Stimulated activated CD4-positive, alpha-beta T cell treated with anti-CD3 and anti-CD28 coated beads, TNF-alpha, amount 100 ng/mL, for 24 hours (primary cell): ENCODE measurements at regions not wholly inside any gene's neighbourhood (a gene's known extent, or its start where the extent isn't known, plus 50 kb on each side); places are given as distances from the start of the nearest gene placed in this dataset.

Experiments used
- DNase-seq, 3 experiments: peaks; one replicate each; pipeline ENCODE4 v3.0.0-alpha.2; 2020; ENCODE audit warnings: low read depth in 3 of 3

GRCh38 chr1:204736836-204737235 is 51.3 kb upstream of the LRRN2 start:
- no peak for DNase-seq

GRCh38 chr1:204738506-204738905 is 53.0 kb upstream of the LRRN2 start:
- DNase-seq, result no peak

DNA sequence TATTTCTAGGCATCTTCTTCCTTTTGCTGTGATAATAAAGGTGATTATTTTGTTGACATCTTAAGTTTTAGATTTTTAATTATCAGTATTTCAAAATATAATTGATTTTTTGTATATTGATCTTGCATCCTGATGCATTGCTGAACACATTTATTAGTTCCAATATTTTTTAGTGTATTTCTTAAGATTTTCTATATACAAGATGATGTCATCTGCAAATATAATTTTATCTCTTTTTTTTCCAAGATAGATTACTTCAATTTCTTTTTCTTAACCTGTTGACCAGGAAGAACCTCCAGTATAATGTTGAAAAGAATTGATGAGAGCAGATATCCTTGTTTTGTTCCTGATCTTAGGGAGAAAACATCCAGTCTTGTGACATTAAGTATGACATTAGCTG is 54.8 kb upstream of the LRRN2 start:
- DNase-seq, result no peak

GRCh38 chr1:204741440-204741839 is 55.9 kb upstream of the LRRN2 start:
- no peak for DNase-seq

GRCh38 chr1:204742676-204743251 is 57.2 kb upstream of the LRRN2 start:
- no peak for DNase-seq

DNA sequence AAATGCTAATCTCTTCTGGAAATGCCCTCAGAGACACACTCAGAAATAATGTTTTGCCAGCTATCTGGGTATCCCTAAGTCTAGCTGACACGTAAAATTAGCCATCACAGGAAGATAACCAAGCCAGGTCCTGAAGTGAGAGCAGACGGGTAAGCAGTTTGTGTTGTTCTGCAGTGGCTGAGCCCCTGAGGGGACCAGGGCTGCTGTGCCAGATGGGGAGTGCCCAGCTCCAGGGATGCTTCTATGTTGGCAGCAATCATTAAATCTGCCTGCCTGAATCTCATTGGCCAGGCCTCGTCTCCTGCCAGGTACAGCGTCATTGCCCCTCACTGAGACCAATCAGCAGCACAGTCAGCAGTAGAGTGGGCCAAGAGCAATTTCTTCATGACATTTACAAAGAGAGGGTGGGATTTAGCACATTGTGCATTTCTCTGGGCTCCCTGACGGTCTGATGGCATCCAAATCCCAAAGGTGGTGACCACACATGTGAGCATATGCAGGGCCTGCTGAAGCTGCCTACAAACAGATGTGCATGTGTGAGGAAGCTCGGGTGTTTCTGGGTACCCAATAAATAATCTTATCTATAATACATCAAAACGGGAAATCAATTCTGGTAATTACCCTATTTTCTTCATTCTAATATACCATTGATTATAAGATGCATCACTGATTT is 58.7 kb upstream of the LRRN2 start:
- DNase-seq, result no peak

- DNase-seq, result peak; percentile 15 to 25 (median 19)
These were observed 61.4 kb upstream of the LRRN2 start for GRCh38 chr1:204746838-204747442.

DNA sequence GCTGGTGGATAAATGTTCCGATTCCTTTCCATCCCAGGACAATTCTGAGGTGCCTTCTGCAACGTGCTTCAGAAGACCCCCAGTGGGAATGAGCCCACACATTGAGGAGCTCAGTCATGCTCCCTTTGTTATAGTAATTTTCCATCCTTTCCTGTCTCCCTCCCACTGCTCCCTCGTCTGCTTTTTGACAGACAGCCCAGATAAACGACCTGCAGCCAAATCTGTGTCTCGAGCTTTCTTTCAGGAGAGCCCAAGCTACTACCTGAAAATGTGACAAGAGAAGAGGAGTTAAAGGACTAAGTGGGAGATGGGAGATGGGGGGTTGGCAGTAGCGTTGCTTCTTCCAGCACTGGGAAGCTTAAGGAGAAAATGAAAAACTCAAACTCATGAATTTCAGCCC is 65.9 kb upstream of the LRRN2 start:
- no peak for DNase-seq

GRCh38 chr1:204751883-204752687 is 66.5 kb upstream of the LRRN2 start:
- no peak for DNase-seq

DNA sequence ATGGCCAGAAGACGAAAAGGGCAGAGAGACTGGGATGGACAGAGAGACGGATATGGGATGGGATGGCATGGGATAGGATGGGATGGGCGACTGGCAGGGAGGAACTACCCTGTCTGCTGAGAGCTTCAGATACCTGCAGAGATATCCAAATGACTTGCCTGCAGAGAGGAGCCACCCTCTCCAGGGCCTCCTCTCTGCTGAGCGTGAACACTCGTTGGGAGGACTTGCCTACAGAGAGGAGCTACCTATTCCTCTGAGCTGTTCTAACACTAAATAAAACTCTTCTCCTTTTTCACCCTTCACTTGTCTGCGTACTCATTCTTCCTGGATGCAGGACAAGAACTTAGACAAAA is 67.1 kb upstream of the LRRN2 start:
- DNase-seq, result no peak

- no peak for DNase-seq
These were observed 69.3 kb upstream of the LRRN2 start for GRCh38 chr1:204754821-204755220.

DNA sequence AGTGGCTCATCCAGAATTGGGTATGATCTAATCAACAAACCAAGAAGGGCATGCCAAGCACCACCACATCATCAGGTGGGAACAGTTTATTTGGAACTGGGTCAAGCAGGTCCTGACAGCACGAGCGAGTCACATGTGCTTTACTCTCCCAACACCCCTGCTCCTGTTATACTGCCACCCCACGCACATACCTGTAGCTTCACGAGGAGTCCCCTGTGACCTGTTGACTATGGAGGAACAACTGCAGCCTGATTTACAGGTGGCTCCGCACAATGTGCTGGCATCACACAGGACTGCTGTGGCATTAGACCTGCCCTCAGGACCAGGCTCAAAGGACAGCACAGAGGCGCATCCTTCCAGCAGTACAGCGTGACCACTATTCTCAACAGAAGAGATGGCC is 70.8 kb upstream of the LRRN2 start:
- no peak for DNase-seq

GRCh38 chr1:204756811-204757210 is 71.3 kb upstream of the LRRN2 start:
- DNase-seq, result no peak

GRCh38 chr1:204758601-204759000 is 73.1 kb upstream of the LRRN2 start:
- no peak for DNase-seq

- DNase-seq, result no peak
These were observed 74.8 kb upstream of the LRRN2 start for GRCh38 chr1:204760350-204760749.

DNA sequence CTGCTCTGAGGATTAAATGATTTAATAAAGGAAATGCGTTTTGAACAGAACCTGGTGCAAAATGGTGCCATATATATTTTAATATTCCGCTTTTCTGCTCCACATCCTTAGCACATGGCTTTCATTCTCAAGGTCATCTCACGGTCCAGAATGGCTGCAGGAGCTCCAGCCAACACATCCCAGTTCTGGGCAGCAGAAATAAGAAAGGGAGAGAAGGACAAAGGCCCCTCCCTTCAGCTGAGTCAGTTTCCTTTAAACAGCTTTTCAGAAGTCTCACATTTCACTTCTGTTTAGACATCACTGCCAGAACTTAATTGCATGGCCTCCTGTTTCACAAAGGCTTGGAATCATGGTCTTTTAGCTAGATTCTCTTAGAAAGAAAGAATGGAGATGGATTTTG is 75.2 kb upstream of the LRRN2 start:
- DNase-seq, result no peak

DNA sequence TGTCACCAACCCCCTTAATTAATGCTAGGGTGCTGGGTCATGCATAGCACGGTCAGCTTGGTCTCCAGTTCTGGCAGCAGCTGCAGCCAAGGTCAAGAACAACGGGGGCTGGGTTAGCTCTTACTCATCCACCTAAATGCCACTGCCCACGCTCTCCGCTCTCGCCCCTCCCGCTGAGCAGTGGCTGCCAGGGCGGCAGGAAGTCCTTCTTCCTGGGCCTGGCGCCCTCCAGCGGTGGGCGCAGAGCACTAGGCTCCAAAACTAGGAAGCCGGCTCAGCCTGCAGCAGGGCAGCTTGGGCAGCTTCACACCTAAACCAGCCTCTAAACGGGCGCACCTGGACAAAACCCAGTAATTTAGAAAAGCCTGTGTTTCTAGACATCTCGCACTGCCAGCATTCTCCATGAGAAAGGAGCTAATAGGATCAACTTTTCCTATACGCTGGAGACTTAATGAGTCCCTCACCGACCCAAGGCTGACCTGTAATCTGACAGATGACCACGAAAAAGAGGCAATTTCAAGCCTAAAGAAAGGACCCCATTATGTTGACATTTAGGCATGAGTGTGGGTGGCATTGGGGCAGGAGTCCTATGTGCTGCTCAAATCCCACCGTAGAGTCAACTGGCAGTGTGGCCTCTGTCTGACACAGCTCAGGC is 78.4 kb upstream of the LRRN2 start:
- peak; percentile 18 to 74 (median 35) for DNase-seq

DNA sequence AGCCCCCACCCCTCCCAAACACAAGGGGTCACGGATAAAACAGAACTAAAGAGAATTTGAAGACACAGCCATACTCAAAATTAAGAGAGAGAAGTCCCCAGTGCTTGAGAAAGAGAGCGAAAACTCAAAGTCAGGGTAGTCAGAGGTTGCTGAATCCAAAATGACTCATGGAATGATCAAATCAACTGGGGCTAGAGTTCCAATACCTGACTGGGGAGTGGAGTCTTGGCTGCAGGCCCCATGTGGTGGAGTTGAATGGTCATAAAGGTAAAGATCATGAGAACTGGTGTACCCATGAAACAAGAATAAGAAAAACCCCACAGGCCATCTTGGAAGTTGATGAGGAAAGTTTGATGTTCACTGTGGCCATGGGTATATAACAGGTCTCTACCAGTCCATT is 84.5 kb upstream of the LRRN2 start:
- DNase-seq, result no peak

DNA sequence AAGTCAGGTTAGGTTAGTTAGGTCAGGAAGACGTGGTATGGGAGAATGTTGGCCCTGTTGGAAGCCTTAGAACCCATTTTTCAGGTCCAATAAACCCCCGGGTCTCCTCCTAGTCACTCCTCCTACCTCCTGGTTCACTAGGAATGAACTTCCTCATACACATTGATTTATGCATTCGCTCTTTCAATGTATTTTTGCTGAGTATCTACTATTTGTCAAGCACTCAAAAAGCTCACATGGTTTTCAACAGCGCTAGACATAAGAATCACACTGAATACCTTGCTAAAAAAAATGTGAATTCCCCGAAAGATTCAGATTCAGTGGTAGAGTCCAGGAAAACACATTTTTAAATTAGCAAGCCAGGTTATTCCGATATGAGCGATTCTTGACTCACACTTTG is 85.8 kb upstream of the LRRN2 start:
- no peak for DNase-seq

DNA sequence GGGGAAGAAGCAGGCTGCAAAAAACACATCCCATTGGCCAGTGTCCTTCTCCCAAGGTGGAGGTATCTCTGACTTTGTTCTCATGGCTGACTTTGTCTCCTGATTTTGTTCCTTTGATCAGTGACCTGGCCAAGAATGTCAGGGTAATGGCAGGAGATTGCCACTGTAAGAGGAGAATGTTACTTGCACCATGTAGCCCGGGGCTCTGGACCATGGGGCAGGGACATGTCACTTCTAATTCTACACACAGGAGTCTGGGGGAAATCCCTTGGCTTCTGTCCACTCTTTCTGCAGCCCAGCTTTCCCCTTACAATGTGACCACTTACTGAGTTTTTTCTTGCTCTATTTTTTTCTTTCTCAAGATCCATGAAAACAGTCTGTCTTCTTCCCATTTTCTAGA is 87.7 kb upstream of the LRRN2 start:
- DNase-seq, result no peak

DNA sequence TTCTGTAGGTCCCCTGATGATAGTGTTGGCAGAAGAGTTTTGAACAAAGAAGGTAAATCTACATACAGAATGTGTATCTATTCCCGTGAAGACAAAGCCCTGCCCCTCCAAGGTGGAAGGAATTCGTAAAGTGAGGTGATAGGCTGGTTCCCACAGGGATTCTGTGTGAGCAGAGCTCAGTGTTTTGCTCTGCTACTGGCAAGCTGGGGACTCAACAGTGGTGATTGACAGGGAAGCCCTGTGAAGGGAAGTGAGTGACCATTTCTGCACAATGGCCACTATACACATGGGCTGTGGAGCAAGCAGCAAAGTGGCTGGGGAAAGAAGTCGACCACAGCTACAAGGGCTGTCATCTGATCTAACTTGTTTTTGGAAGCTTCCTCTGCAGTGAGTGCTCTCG is 90.0 kb upstream of the LRRN2 start:
- no peak for DNase-seq

DNA sequence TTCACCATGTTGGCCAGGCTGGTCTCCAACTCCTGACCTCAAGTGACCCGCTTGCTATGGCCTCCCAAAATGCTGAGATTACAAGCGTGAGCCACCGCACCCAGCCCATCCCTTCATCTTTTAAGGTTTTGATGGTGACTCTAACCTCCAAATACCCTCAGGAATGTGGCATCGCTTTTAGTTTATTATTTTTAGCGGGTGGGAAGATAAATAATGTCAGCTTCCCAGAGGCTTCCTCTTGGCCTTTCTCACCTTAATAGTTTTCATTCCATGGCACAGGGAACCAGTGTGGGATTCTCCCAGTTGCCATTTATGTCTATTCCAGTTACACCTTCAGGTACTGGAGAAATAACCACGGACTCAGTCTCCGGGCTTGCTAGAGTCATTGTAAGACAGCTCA is 92.1 kb upstream of the LRRN2 start:
- no peak for DNase-seq
